ENCODE measurements at regions not wholly inside any gene's neighbourhood (a gene's known extent, or its start where the extent isn't known, plus 50 kb on each side); places are given as distances from the start of the nearest gene placed in this dataset.
A peak's percentile ranks its signal among the peaks of the same experiment; 100 is the strongest.

- no peak overlapping the region for H3K4me3 ChIP-seq (ENCODE audit: low read depth in 1 of 2, low read length in 2 of 2)
- no peaks in the 10 kb centered on the region for H3K9me3 ChIP-seq (ENCODE audit: control insufficient read depth in 1 of 2, low read length in 2 of 2)
- H3K36me3 ChIP-seq (ENCODE audit: control insufficient read depth in 1 of 2, insufficient read depth in 2 of 2, low read length in 2 of 2): no peaks in the 10 kb centered on the region
- peaks cover 0 to 7% of the 10 kb centered on the region in 2 donors for H3K4me1 ChIP-seq (ENCODE audit: control insufficient read depth in 1 of 2, insufficient read depth in 2 of 2, low read length in 2 of 2)
- H3K27ac ChIP-seq (ENCODE audit: low read length): no peak overlapping the region
- H3K27me3 ChIP-seq (ENCODE audit: low read depth, low read length): no peaks in the 10 kb centered on the region
Measured at GRCh38 chr5:54689411-54690251, 172.1 kb downstream of the SNX18 start.

GRCh38 chr5:54680998-54681397, 163.4 kb downstream of the SNX18 start:
- peaks cover 0 to 6% of the 10 kb centered on the region in 2 donors for H3K4me1 ChIP-seq (ENCODE audit: control insufficient read depth in 1 of 2, insufficient read depth in 2 of 2, low read length in 2 of 2)
- no peak overlapping the region for H3K4me3 ChIP-seq (ENCODE audit: low read depth in 1 of 2, low read length in 2 of 2)
- H3K27ac ChIP-seq (ENCODE audit: low read length): no peak overlapping the region
- no peaks in the 10 kb centered on the region for H3K36me3 ChIP-seq (ENCODE audit: control insufficient read depth in 1 of 2, insufficient read depth in 2 of 2, low read length in 2 of 2)
- no peaks in the 10 kb centered on the region for H3K27me3 ChIP-seq (ENCODE audit: low read depth, low read length)
- no peaks in the 10 kb centered on the region for H3K9me3 ChIP-seq (ENCODE audit: control insufficient read depth in 1 of 2, low read length in 2 of 2)

GRCh38 chr5:54679686-54680085, 162.1 kb downstream of the SNX18 start:
- Histone ChIP-seq H3K27ac (ENCODE audit: low read length) (no peak overlapping the region), H3K4me3 (ENCODE audit: low read depth in 1 of 2, low read length in 2 of 2) (no peak overlapping the region), H3K27me3 (ENCODE audit: low read depth, low read length) (no peaks in the 10 kb centered on the region), H3K9me3 (ENCODE audit: control insufficient read depth in 1 of 2, low read length in 2 of 2) (no peaks in the 10 kb centered on the region), H3K36me3 (ENCODE audit: control insufficient read depth in 1 of 2, insufficient read depth in 2 of 2, low read length in 2 of 2) (no peaks in the 10 kb centered on the region), H3K4me1 (ENCODE audit: control insufficient read depth in 1 of 2, insufficient read depth in 2 of 2, low read length in 2 of 2) (peaks cover 0 to 10% of the 10 kb centered on the region in 2 donors)

GRCh38 chr5:54678737-54679136, 161.2 kb downstream of the SNX18 start:
- H3K36me3 ChIP-seq (ENCODE audit: control insufficient read depth in 1 of 2, insufficient read depth in 2 of 2, low read length in 2 of 2): no peaks in the 10 kb centered on the region
- no peak overlapping the region for H3K4me3 ChIP-seq (ENCODE audit: low read depth in 1 of 2, low read length in 2 of 2)
- peaks cover 0 to 10% of the 10 kb centered on the region in 2 donors for H3K4me1 ChIP-seq (ENCODE audit: control insufficient read depth in 1 of 2, insufficient read depth in 2 of 2, low read length in 2 of 2)
- H3K27ac ChIP-seq (ENCODE audit: low read length): no peak overlapping the region
- H3K9me3 ChIP-seq (ENCODE audit: control insufficient read depth in 1 of 2, low read length in 2 of 2): no peaks in the 10 kb centered on the region
- no peaks in the 10 kb centered on the region for H3K27me3 ChIP-seq (ENCODE audit: low read depth, low read length)

GRCh38 chr5:54676481-54677340, 159.2 kb downstream of the SNX18 start:
- Histone ChIP-seq H3K4me3 (ENCODE audit: low read depth in 1 of 2, low read length in 2 of 2) (no peak overlapping the region), H3K27ac (ENCODE audit: low read length) (no peak overlapping the region), H3K27me3 (ENCODE audit: low read depth, low read length) (no peaks in the 10 kb centered on the region), H3K9me3 (ENCODE audit: control insufficient read depth in 1 of 2, low read length in 2 of 2) (no peaks in the 10 kb centered on the region), H3K4me1 (ENCODE audit: control insufficient read depth in 1 of 2, insufficient read depth in 2 of 2, low read length in 2 of 2) (peaks cover 0 to 16% of the 10 kb centered on the region in 2 donors), H3K36me3 (ENCODE audit: control insufficient read depth in 1 of 2, insufficient read depth in 2 of 2, low read length in 2 of 2) (no peaks in the 10 kb centered on the region)

GRCh38 chr5:54673523-54674225, 156.1 kb downstream of the SNX18 start:
- no peaks in the 10 kb centered on the region for H3K27me3 ChIP-seq (ENCODE audit: low read depth, low read length)
- peaks cover 0 to 18% of the 10 kb centered on the region in 2 donors for H3K4me1 ChIP-seq (ENCODE audit: control insufficient read depth in 1 of 2, insufficient read depth in 2 of 2, low read length in 2 of 2)
- no peaks in the 10 kb centered on the region for H3K36me3 ChIP-seq (ENCODE audit: control insufficient read depth in 1 of 2, insufficient read depth in 2 of 2, low read length in 2 of 2)
- no peak overlapping the region for H3K4me3 ChIP-seq (ENCODE audit: low read depth in 1 of 2, low read length in 2 of 2)
- no peak overlapping the region for H3K27ac ChIP-seq (ENCODE audit: low read length)
- no peaks in the 10 kb centered on the region for H3K9me3 ChIP-seq (ENCODE audit: control insufficient read depth in 1 of 2, low read length in 2 of 2)

- Histone ChIP-seq H3K36me3 (ENCODE audit: control insufficient read depth in 1 of 2, insufficient read depth in 2 of 2, low read length in 2 of 2) (no peaks in the 10 kb centered on the region), H3K4me1 (ENCODE audit: control insufficient read depth in 1 of 2, insufficient read depth in 2 of 2, low read length in 2 of 2) (peaks cover 0 to 18% of the 10 kb centered on the region in 2 donors), H3K4me3 (ENCODE audit: low read depth in 1 of 2, low read length in 2 of 2) (no peak overlapping the region), H3K9me3 (ENCODE audit: control insufficient read depth in 1 of 2, low read length in 2 of 2) (peaks cover 0 to 6% of the 10 kb centered on the region in 2 donors), H3K27me3 (ENCODE audit: low read depth, low read length) (no peaks in the 10 kb centered on the region), H3K27ac (ENCODE audit: low read length) (no peak overlapping the region)
Measured at GRCh38 chr5:54672871-54673270, 155.3 kb downstream of the SNX18 start.

- no peaks in the 10 kb centered on the region for H3K36me3 ChIP-seq (ENCODE audit: control insufficient read depth in 1 of 2, insufficient read depth in 2 of 2, low read length in 2 of 2)
- H3K9me3 ChIP-seq (ENCODE audit: control insufficient read depth in 1 of 2, low read length in 2 of 2): peaks cover 0 to 6% of the 10 kb centered on the region in 2 donors
- peaks cover 0 to 18% of the 10 kb centered on the region in 2 donors for H3K4me1 ChIP-seq (ENCODE audit: control insufficient read depth in 1 of 2, insufficient read depth in 2 of 2, low read length in 2 of 2)
- H3K27ac ChIP-seq (ENCODE audit: low read length): no peak overlapping the region
- no peaks in the 10 kb centered on the region for H3K27me3 ChIP-seq (ENCODE audit: low read depth, low read length)
- no peak overlapping the region for H3K4me3 ChIP-seq (ENCODE audit: low read depth in 1 of 2, low read length in 2 of 2)
Measured at GRCh38 chr5:54671681-54672080, 154.1 kb downstream of the SNX18 start.

GRCh38 chr5:54671111-54671531, 153.6 kb downstream of the SNX18 start:
- peak overlapping the region; percentile 33 for H3K27ac ChIP-seq (ENCODE audit: low read length)
- H3K27me3 ChIP-seq (ENCODE audit: low read depth, low read length): no peaks in the 10 kb centered on the region
- no peaks in the 10 kb centered on the region for H3K36me3 ChIP-seq (ENCODE audit: control insufficient read depth in 1 of 2, insufficient read depth in 2 of 2, low read length in 2 of 2)
- H3K4me3 ChIP-seq (ENCODE audit: low read depth in 1 of 2, low read length in 2 of 2): no peak overlapping the region
- H3K9me3 ChIP-seq (ENCODE audit: control insufficient read depth in 1 of 2, low read length in 2 of 2): peaks cover 0 to 6% of the 10 kb centered on the region in 2 donors
- H3K4me1 ChIP-seq (ENCODE audit: control insufficient read depth in 1 of 2, insufficient read depth in 2 of 2, low read length in 2 of 2): peaks cover 0 to 13% of the 10 kb centered on the region in 2 donors

- no peak overlapping the region for H3K27ac ChIP-seq (ENCODE audit: low read length)
- H3K27me3 ChIP-seq (ENCODE audit: low read depth, low read length): no peaks in the 10 kb centered on the region
- peaks cover 0 to 6% of the 10 kb centered on the region in 2 donors for H3K9me3 ChIP-seq (ENCODE audit: control insufficient read depth in 1 of 2, low read length in 2 of 2)
- no peak overlapping the region for H3K4me3 ChIP-seq (ENCODE audit: low read depth in 1 of 2, low read length in 2 of 2)
- peaks cover 0 to 7% of the 10 kb centered on the region in 2 donors for H3K4me1 ChIP-seq (ENCODE audit: control insufficient read depth in 1 of 2, insufficient read depth in 2 of 2, low read length in 2 of 2)
- no peaks in the 10 kb centered on the region for H3K36me3 ChIP-seq (ENCODE audit: control insufficient read depth in 1 of 2, insufficient read depth in 2 of 2, low read length in 2 of 2)
Measured at GRCh38 chr5:54670281-54670680, 152.7 kb downstream of the SNX18 start.

- Histone ChIP-seq H3K27me3 (ENCODE audit: low read depth, low read length) (no peaks in the 10 kb centered on the region), H3K36me3 (ENCODE audit: control insufficient read depth in 1 of 2, insufficient read depth in 2 of 2, low read length in 2 of 2) (no peaks in the 10 kb centered on the region), H3K27ac (ENCODE audit: low read length) (no peak overlapping the region), H3K4me1 (ENCODE audit: control insufficient read depth in 1 of 2, insufficient read depth in 2 of 2, low read length in 2 of 2) (peaks cover 0 to 7% of the 10 kb centered on the region in 2 donors), H3K4me3 (ENCODE audit: low read depth in 1 of 2, low read length in 2 of 2) (no peak overlapping the region), H3K9me3 (ENCODE audit: control insufficient read depth in 1 of 2, low read length in 2 of 2) (peaks cover 0 to 6% of the 10 kb centered on the region in 2 donors)
Measured at GRCh38 chr5:54669845-54670244, 152.3 kb downstream of the SNX18 start.
